Middle frontal gyrus (tissue), 1 donor: ENCODE measurements at regions not wholly inside any gene's neighbourhood (a gene's known extent, or its start where the extent isn't known, plus 50 kb on each side); places are given as distances from the start of the nearest gene placed in this dataset.

Experiments
- DNase-seq: peaks from one replicate; pipeline ENCODE4 v3.0.0-alpha.2; 2015; ENCODE audit warnings: low spot score; ENCODE audit errors: extremely low spot score

GRCh38 chr7:91518058-91518457 lies 253.8 kb downstream of the FZD1 start:
- no peak for DNase-seq

DNA sequence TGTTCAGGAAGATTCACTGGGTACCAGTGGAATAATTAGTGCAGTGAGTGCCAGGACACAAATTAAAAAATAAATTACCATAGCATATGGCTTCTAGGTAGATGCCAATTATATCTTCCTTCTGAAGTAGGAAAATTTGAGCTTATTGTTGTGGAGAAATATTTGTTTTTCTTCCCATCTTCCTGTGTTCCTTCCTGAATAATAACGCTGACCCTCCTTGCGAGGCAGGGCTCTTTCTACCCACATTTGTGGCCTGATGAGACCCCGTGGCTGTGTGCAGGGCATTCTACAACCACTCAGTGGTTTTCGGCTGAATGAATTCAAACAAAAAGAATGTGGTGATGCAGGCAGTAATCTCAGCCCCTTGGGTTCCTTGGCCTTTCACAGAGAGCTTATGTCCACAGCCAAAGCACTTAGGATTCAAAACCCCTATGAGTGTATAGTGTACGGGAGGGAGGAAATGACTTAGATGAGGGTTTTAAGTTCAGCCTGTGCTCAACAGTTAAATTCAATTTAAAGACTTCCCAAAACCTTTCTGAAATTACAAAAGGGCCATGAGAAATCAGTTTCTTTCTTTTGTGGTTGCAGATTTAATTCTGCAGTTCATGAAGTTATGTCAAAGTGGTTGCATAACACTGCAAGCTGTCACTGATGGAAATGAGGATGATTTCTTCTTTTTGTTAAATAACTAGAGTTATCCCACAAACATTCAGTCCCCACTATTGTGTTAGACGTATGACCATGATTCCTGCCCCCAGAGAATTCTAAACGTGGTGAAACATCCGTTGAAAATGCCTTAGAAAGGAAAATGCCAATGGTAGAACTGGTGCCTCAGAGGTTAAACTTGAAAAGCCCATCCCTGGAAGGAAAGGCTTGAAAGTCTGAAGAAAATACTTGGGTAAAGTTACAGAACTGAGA lies 255.3 kb downstream of the FZD1 start:
- no peak for DNase-seq

DNA sequence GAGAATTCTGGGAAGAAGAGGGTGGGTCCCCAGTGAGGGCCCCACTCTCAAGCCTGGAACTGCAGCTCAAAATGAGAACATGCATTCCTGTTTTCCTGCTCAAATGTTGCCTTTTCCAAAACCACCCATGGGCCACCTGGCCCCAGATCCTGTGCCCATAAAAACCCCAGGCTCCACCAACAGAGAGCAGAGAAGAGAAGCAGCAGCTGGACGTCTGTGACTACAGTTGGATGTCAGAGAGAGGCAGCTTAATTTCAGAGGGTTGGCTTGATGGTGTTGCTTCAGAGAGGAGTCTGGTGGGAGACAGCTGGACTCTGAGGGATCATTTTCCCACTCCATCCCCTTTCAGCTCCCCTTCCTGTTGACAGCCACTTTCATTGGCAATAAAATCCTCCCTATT lies 256.4 kb downstream of the FZD1 start:
- no peak for DNase-seq

DNA sequence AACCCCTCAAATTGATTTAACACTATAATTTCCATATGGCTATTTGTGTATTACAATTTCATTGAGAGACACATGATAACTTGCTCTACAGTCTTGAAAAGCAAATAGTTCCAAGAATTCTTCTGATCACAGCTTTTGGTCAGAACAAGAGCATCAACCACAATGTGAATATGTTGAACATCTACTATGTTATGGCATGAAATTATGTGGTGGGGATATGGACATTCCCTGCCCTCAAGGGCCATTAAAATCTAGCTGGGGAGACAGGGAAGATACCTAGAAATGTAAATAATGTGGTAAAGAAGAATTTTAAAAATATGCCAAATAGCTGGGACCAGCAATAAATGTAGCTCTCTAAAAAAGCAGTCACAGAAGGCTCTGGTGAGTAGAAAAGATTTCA lies 262.2 kb downstream of the FZD1 start:
- no peak for DNase-seq

- no peak for DNase-seq
These were observed 263.2 kb downstream of the FZD1 start for GRCh38 chr7:91527460-91527859.

GRCh38 chr7:91533996-91534395 lies 269.8 kb downstream of the FZD1 start:
- DNase-seq: no peak

DNA sequence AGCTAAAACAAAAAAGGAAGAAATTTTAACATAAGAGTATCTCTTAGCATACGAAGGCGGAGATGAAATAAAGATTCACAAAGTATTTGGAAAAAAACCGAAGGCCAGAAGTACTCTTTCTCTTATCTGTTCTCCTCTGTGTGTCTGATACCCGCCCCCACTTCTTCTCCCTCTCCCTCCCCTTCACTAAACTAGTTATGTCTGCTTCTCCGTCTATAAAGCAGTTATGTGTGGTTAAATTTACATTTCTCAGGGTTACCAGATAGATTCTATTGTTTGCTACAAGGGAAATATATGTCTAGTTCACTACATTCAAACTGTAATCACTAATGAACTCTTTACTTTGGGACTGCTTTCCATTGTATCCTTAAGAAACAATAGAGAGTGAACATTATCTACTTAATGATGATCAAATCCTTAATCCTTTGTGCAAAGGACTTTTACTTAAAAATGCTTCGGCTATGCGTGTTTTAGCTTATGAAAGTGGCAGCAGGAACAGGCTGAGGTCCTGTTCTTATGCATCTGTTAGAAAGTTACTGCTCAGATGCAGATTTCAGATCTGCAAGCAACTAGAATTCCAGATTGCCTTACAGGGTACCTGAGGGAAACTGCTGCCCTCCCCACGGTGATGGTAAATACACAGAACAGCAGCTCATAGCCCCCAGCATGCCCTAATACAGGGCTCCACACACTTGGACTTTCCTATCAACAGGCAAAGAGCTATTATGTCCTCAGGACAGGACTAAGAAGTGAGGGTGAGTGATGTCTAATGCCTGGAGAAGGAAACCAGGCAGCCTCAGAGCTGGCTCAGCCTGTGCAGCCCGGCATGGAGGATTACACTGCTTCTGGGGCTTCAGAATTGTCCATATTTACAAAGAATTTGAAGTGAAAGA lies 273.3 kb downstream of the FZD1 start:
- DNase-seq: no peak

GRCh38 chr7:91541641-91542040 lies 277.4 kb downstream of the FZD1 start:
- DNase-seq: no peak

- no peak for DNase-seq
These were observed 279.4 kb downstream of the FZD1 start for GRCh38 chr7:91543646-91544045.

- DNase-seq: no peak
These were observed 285.6 kb downstream of the FZD1 start for GRCh38 chr7:91549878-91550277.

- DNase-seq: no peak
These were observed 286.7 kb downstream of the FZD1 start for GRCh38 chr7:91550931-91551330.

DNA sequence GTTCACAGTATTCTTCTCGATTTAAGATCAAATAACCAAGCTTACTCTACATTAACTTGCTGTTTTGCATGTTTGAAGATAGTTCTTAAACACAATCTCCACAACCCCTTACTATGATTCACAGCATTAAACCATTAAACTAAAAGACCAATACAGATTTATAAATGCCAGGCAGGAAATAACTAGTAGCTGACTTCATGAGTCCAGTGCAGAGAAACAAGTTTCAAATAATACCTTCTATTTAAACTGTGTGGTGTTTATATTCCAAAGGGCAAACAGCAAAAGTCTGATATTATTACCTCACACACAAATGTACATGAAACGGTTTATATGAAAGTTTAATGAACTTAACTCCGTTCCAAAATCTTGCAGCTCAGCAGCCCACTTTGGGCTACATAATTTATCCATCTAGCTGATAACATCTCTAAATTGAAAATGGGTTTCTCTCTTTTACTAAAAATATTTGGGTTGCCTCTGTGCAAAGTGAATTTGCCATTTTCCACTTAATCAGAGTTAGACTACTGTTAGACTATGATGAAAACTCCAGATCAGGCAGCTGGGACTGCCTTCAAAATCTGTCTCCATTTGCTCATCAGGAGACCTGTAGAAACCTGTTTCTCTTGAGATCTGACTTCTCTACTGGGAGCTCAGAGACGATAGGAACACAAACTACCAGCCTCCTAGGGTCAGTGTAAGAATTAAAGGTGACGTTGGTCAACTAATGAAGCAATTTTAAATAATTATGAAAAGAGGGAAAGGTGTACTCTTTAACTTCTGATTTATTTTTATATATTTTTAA lies 287.3 kb downstream of the FZD1 start:
- DNase-seq: no peak

DNA sequence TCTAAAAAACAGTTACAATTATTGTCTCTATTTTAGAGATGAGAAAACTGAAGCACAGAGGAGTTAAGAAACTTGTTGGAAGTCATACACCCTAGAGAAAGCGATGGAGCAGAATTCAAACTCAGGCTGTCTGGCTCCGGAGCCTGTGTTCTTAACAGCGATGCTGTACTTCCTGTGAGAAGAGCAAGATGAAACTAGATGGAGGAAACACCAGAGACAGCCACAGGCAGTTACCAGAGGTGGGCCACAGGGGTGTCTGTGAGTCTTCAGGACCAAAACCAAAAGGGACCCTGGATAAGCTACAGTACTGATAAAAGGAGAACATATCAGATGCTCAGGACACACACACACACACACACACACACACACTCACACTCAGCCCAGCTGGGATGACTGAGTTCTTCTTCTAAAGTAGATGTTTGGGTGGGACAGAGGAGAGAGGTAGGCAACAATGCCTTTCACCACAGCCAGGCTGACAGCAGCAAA lies 289.2 kb downstream of the FZD1 start:
- no peak for DNase-seq

DNA sequence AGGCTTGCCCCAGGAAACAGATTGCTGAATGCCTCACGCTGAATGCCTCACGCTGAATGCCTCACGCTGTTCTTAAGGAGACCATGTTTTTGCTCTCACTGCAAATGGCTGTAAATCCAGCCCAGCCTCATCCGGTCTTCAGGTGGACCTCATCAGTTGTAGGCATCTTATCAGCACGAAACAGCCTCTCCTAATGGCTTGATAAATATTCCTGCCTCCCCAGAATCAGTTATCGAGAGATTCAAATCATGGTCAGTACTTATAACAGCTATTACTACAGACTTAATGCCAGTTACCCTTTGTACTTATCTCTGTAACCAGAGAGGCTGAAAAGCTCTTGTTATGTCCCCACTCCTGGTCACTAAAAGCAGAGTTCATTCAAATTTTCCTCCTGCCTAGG lies 290.6 kb downstream of the FZD1 start:
- DNase-seq: no peak

GRCh38 chr7:91556239-91556638 lies 292.0 kb downstream of the FZD1 start:
- no peak for DNase-seq

- DNase-seq: no peak
These were observed 292.9 kb downstream of the FZD1 start for GRCh38 chr7:91556956-91557650.

DNA sequence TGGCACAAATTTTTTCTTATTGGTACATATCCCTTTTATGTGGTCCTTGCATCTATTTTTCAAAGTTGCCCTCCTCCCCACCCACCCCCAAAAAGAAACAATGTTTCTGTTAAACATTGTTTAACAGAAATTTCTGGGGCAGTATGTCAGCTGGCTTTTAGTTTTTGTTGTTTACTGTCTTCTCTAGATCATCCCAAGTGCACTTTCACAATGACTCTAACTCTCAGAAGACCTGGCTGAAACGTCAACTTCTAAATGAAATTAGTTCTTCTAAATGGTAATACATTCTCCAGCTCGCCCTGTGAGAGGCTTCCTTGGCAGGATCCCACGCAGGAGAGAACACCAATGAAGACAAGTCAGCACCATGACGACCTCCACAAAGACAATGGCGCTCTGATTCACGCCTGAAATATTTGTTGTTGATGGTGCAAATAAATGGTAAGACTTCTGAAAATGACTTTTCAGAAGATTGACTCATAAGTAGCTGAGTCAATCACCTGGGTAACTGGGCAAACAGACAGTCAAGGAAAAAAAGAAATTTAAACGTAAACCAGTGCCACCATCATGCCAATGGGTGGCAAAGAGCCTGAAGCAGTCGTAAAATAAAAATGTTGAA lies 293.7 kb downstream of the FZD1 start:
- no peak for DNase-seq

GRCh38 chr7:91559947-91560346 lies 295.7 kb downstream of the FZD1 start:
- no peak for DNase-seq

DNA sequence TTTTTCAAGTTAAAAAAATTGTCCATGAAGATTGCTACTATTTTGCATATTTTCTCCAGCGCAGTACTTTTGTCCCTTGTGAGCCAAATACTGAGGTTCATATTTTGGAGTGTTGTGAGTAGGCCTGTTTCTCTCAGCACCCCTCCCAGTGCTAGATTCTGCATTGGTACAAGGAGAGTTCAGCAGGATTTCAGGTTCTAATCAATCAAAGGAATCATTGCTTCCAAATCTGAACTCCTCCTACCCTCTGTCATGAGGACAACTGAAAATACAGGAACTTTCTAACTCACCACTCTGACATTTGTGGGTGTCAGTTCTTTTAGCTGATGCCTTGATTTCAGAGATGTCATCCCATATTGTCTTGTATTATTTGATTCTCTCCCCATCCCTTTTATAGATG lies 299.9 kb downstream of the FZD1 start:
- no peak for DNase-seq

- no peak for DNase-seq
These were observed 300.3 kb downstream of the FZD1 start for GRCh38 chr7:91564541-91564940.
